GM12891 (cell line): ENCODE measurements at regions not wholly inside any gene's neighbourhood (a gene's known extent, or its start where the extent isn't known, plus 50 kb on each side); places are given as distances from the start of the nearest gene placed in this dataset.

Experiments used
- POLR2A ChIP-seq: IDR thresholded peaks from 2 replicates; pipeline ENCODE4 v1.6.1; 2011; ENCODE audit warnings: low read depth, low read length, control low read depth
- POLR2AphosphoS5 ChIP-seq: IDR thresholded peaks from 2 replicates; pipeline ENCODE4 v1.6.1; 2011; ENCODE audit warnings: low read depth, low read length, control low read depth
- TAF1 ChIP-seq: IDR thresholded peaks from 2 replicates; pipeline ENCODE4 v1.6.1; 2011; ENCODE audit warnings: low read depth, low read length, control low read depth

- TF ChIP-seq POLR2AphosphoS5 (no peak), POLR2A (no peak), TAF1 (no peak)
Observed at GRCh38 chr4:104022226-104022625, 302.4 kb upstream of the TACR3 start.
